CD4-positive, alpha-beta T cell (primary cell): ENCODE measurements at regions not wholly inside any gene's neighbourhood (a gene's known extent, or its start where the extent isn't known, plus 50 kb on each side); places are given as distances from the start of the nearest gene placed in this dataset.

Experiments used
- ATAC-seq: fragments of 200-7000 bp; cut with Tn5 transposase; one replicate; pipeline ENCODE4 v1.10.0; 2022; ENCODE audit warnings: mild to moderate bottlenecking; ENCODE audit not compliant: poor library complexity
- CTCF ChIA-PET: fragments of 350-600 bp; sonication (Branson Sonifier 250); formaldehyde crosslinking; loops from one replicate; lab custom pipeline; 2021; ENCODE audit warnings: antibody characterized with exemption, inconsistent platforms; lab: Charles Lee
- POLR2A ChIA-PET: fragments of 350-600 bp; sonication (Branson Sonifier 250); formaldehyde crosslinking; loops from one replicate; lab custom pipeline; 2021; ENCODE audit warnings: antibody characterized with exemption, inconsistent platforms; lab: Charles Lee
- DNase-seq, 14 experiments: peaks; one replicate each; pipeline ENCODE4 v3.0.0-alpha.2; 2013 to 2020; ENCODE audit warnings: mixed read lengths in 2 of 14
- H3K27ac ChIP-seq, 2 donors: one replicate each; pipeline versions ENCODE4 v1.5.1 to v1.7.0; 2013; ENCODE audit warnings: low read length in 2 of 2, low read depth in 1 of 2, mild to moderate bottlenecking in 1 of 2
- H3K27me3 ChIP-seq, 2 experiments: 1 replicate in 1 of 2; 2 replicates in 1 of 2; pipeline versions ENCODE4 v1.6.1 to v1.7.0; 2013; ENCODE audit warnings: low read length in 2 of 2, control low read depth in 1 of 2, mild to moderate bottlenecking in 1 of 2, moderate library complexity in 1 of 2; ENCODE audit not compliant: insufficient read depth in 2 of 2, control insufficient read depth in 1 of 2
- H3K36me3 ChIP-seq: one replicate; pipeline ENCODE4 v1.6.1; 2013; ENCODE audit warnings: low read length, control low read depth; ENCODE audit not compliant: insufficient read depth
- H3K4me1 ChIP-seq: one replicate; pipeline ENCODE4 v1.6.1; 2013; ENCODE audit warnings: low read length, control low read depth; ENCODE audit not compliant: insufficient read depth
- H3K4me3 ChIP-seq: one replicate; pipeline ENCODE4 v1.5.1; 2013; ENCODE audit warnings: mild to moderate bottlenecking, low read length, moderate library complexity
- H3K9me3 ChIP-seq, 2 experiments: 1 replicate in 1 of 2; 2 replicates in 1 of 2; pipeline versions ENCODE4 v1.6.1 to v1.7.0; 2013; ENCODE audit warnings: low read length in 2 of 2, mild to moderate bottlenecking in 2 of 2, control low read depth in 1 of 2, moderate library complexity in 1 of 2; ENCODE audit not compliant: control insufficient read depth in 1 of 2, insufficient read depth in 1 of 2
- H3K27ac Mint-ChIP-seq: one replicate; pipeline ENCODE4 v1.8.0; 2020; ENCODE audit warnings: mixed read lengths
- H3K27me3 Mint-ChIP-seq: one replicate; pipeline ENCODE4 v1.8.0; 2021; ENCODE audit warnings: mixed read lengths
- H3K36me3 Mint-ChIP-seq: one replicate; pipeline ENCODE4 v1.8.0; 2021; ENCODE audit warnings: low read depth, mixed read lengths
- H3K4me1 Mint-ChIP-seq: one replicate; pipeline ENCODE4 v1.8.0; 2021; ENCODE audit warnings: low read depth, mixed read lengths
- H3K4me3 Mint-ChIP-seq: one replicate; pipeline ENCODE4 v1.8.0; 2020; ENCODE audit warnings: mild to moderate bottlenecking, mixed read lengths
- H3K9me3 Mint-ChIP-seq: one replicate; pipeline ENCODE4 v1.8.0; 2020; ENCODE audit warnings: mixed read lengths
- CTCF ChIP-seq: fragments of 200-600 bp; IDR thresholded peaks from one replicate; pipeline ENCODE4 v1.8.0; 2022; ENCODE audit warnings: antibody characterized with exemption, mild to moderate bottlenecking
- intact Hi-C, 2 experiments: fragments of 100-400 bp; cut with DNase I in 1 of 2; cut with micrococcal nuclease in 1 of 2; formaldehyde crosslinking; loops; one replicate each; pipeline versions ENCODE4 v1.15.1 to v1.9.0; 2023 to 2025; cut with DNase I, micrococcal nuclease

GRCh38 chr22:23396362-23397007, 183.6 kb downstream of the IGLL1 start:
- H3K4me1 ChIP-seq: no peaks in the 10 kb centered on the region
- CTCF ChIA-PET: no interaction called here
- Mint-ChIP-seq H3K36me3 (no peaks in the 10 kb centered on the region), H3K4me1 (no peaks in the 10 kb centered on the region), H3K27me3 (no peaks in the 10 kb centered on the region), H3K9me3 (no peaks in the 10 kb centered on the region), H3K27ac (no peak overlapping the region), H3K4me3 (no peak overlapping the region)
- no peak for DNase-seq
- intact Hi-C loops: no loop called here
- no peak overlapping the region for H3K27ac ChIP-seq
- H3K9me3 ChIP-seq: no peaks in the 10 kb centered on the region
- POLR2A ChIA-PET: no interaction called here
- H3K27me3 ChIP-seq: no peaks in the 10 kb centered on the region
- no peak for TF ChIP-seq CTCF
- no peak overlapping the region for H3K4me3 ChIP-seq
- H3K36me3 ChIP-seq: no peaks in the 10 kb centered on the region
- no peak for ATAC-seq

GRCh38 chr22:23395530-23396361, 184.3 kb downstream of the IGLL1 start:
- ATAC-seq (no peak), DNase-seq (peak in 1 of 14 experiments; percentile 30)
- Mint-ChIP-seq H3K9me3 (no peaks in the 10 kb centered on the region), H3K27ac (no peak overlapping the region), H3K4me1 (no peaks in the 10 kb centered on the region), H3K27me3 (no peaks in the 10 kb centered on the region), H3K36me3 (no peaks in the 10 kb centered on the region), H3K4me3 (no peak overlapping the region)
- TF ChIP-seq CTCF: no peak
- no peaks in the 10 kb centered on the region for H3K4me1 ChIP-seq
- H3K9me3 ChIP-seq: no peaks in the 10 kb centered on the region
- ChIA-PET POLR2A (no interaction called here), CTCF (no interaction called here)
- intact Hi-C loops: no loop called here
- no peak overlapping the region for H3K4me3 ChIP-seq
- H3K27ac ChIP-seq: no peak overlapping the region
- no peaks in the 10 kb centered on the region for H3K36me3 ChIP-seq
- no peaks in the 10 kb centered on the region for H3K27me3 ChIP-seq

- Histone ChIP-seq H3K4me1 (no peaks in the 10 kb centered on the region), H3K27me3 (no peaks in the 10 kb centered on the region), H3K36me3 (no peaks in the 10 kb centered on the region), H3K27ac (no peak overlapping the region), H3K9me3 (no peaks in the 10 kb centered on the region), H3K4me3 (no peak overlapping the region)
- Mint-ChIP-seq H3K4me3 (no peak overlapping the region), H3K4me1 (no peaks in the 10 kb centered on the region), H3K36me3 (no peaks in the 10 kb centered on the region), H3K9me3 (no peaks in the 10 kb centered on the region), H3K27ac (no peak overlapping the region), H3K27me3 (no peaks in the 10 kb centered on the region)
- ATAC-seq (no peak), DNase-seq (peak in 1 of 14 experiments; percentile 13)
- intact Hi-C loops: no loop called here
- no peak for TF ChIP-seq CTCF
- POLR2A ChIA-PET: no interaction called here
- CTCF ChIA-PET: no interaction called here
Measured at GRCh38 chr22:23394525-23395326, 185.4 kb downstream of the IGLL1 start.
